ENCODE measurements at regions not wholly inside any gene's neighbourhood (a gene's known extent, or its start where the extent isn't known, plus 50 kb on each side); places are given as distances from the start of the nearest gene placed in this dataset.

DNA sequence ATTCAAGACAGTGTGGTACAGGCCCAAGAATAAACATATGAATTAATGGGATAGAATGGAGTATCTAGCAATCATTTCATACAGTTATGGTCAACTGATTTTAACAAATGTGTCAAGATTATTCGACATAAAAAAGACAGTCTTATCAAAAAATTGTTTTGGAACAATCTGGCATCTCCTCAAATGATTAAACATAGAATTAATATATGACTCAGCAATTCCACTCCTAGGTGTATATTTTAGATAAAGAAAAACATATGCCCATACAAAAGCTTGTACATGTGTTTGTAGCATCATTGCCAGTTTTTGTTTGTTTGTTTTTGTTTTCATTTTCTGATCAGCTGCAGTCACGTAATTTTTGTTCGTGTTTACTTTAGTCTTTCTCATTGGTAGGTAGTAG, 1188.3 kb downstream of the BRINP3 start:
- DNase-seq (ENCODE audit: low spot score): no peak
- no peak overlapping the region for H3K27ac ChIP-seq (ENCODE audit: poor library complexity, severe bottlenecking)
- ATAC-seq (ENCODE audit: low read depth): no peak
- no peaks in the 10 kb centered on the region for H3K36me3 ChIP-seq (ENCODE audit: low read depth)
- no peaks in the 10 kb centered on the region for H3K27me3 ChIP-seq (ENCODE audit: insufficient read depth, poor library complexity, severe bottlenecking)
- H3K4me3 ChIP-seq (ENCODE audit: severe bottlenecking): no peak overlapping the region
- TF ChIP-seq, protein P1, sequence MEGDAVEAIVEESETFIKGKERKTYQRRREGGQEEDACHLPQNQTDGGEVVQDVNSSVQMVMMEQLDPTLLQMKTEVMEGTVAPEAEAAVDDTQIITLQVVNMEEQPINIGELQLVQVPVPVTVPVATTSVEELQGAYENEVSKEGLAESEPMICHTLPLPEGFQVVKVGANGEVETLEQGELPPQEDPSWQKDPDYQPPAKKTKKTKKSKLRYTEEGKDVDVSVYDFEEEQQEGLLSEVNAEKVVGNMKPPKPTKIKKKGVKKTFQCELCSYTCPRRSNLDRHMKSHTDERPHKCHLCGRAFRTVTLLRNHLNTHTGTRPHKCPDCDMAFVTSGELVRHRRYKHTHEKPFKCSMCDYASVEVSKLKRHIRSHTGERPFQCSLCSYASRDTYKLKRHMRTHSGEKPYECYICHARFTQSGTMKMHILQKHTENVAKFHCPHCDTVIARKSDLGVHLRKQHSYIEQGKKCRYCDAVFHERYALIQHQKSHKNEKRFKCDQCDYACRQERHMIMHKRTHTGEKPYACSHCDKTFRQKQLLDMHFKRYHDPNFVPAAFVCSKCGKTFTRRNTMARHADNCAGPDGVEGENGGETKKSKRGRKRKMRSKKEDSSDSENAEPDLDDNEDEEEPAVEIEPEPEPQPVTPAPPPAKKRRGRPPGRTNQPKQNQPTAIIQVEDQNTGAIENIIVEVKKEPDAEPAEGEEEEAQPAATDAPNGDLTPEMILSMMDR (IDR thresholded peaks at IDR 0.05; ENCODE audit: poor library complexity, severe bottlenecking): no peak
- no peaks in the 10 kb centered on the region for H3K9me3 ChIP-seq (ENCODE audit: severe bottlenecking)
- no peaks in the 10 kb centered on the region for H3K4me1 ChIP-seq (ENCODE audit: insufficient read depth, poor library complexity, severe bottlenecking)

DNA sequence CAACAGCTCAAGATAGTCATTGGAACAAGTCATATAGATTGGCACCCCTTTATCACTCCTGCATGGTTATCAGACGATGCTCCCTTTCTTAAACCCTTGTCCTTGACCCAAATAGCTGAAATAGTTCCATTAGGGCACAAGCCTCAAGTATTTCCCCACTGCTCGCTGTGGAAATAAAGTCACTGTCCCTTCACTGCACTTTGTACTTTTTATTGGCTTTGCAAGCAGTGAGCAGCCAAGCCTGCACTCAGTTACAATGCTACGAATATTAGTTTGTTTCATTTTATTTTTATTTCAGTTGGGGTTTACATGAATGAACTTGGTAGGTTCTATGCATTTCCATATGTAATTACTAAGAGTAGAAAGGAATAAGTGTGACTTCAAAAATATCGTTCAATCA, 1176.4 kb downstream of the BRINP3 start:
- H3K36me3 ChIP-seq (ENCODE audit: low read depth): no peaks in the 10 kb centered on the region
- H3K9me3 ChIP-seq (ENCODE audit: severe bottlenecking): no peaks in the 10 kb centered on the region
- H3K27ac ChIP-seq (ENCODE audit: poor library complexity, severe bottlenecking): no peak overlapping the region
- H3K4me3 ChIP-seq (ENCODE audit: severe bottlenecking): no peak overlapping the region
- ATAC-seq (ENCODE audit: low read depth): no peak
- no peaks in the 10 kb centered on the region for H3K4me1 ChIP-seq (ENCODE audit: insufficient read depth, poor library complexity, severe bottlenecking)
- TF ChIP-seq, protein P1 (IDR thresholded peaks at IDR 0.05; ENCODE audit: poor library complexity, severe bottlenecking): no peak
- no peaks in the 10 kb centered on the region for H3K27me3 ChIP-seq (ENCODE audit: insufficient read depth, poor library complexity, severe bottlenecking)
- no peak for DNase-seq (ENCODE audit: low spot score)

DNA sequence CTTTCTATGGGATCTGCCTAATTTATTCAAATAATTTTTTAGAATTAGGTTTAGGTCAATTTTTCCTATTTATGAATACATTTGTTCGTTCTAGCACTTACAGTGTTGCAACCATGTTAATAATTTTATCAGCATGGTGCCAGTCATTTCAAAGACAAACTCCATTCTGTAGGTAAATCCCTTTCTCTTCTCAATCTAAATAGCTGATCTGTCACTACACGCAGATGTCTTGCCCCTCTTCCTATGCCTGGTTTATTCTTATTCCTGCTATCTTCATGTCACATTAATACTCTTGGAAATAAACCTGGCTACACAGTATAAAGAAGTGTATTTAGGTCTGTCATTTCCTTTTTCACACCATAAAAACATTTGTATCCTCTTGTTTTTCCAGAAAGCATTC, 1172.4 kb downstream of the BRINP3 start:
- no peaks in the 10 kb centered on the region for H3K36me3 ChIP-seq (ENCODE audit: low read depth)
- TF ChIP-seq, protein P1 (IDR thresholded peaks at IDR 0.05; ENCODE audit: poor library complexity, severe bottlenecking): no peak

DNA sequence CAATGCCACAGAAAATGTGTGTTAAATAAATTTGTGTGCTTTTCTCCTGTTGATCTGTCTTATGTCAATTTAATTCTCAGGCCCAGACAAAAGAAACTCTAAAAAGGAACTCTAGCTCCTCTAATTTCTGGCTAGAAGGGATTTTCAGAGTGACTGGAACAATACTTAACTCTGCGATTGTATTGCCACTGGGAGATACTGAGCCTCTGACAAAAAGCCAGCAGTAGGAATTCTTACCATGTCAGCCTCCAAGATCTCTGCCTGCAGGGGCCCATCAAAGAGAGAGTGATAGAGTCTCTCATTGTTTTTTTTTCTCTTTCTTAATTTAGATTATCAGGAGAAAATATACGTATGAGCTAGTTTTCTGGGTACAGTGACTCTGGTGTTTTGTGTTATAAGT, 1165.7 kb downstream of the BRINP3 start:
- H3K27me3 ChIP-seq (ENCODE audit: insufficient read depth, poor library complexity, severe bottlenecking): no peaks in the 10 kb centered on the region
- H3K4me3 ChIP-seq (ENCODE audit: severe bottlenecking): no peak overlapping the region
- no peaks in the 10 kb centered on the region for H3K36me3 ChIP-seq (ENCODE audit: low read depth)
- no peaks in the 10 kb centered on the region for H3K9me3 ChIP-seq (ENCODE audit: severe bottlenecking)
- H3K27ac ChIP-seq (ENCODE audit: poor library complexity, severe bottlenecking): no peak overlapping the region
- no peaks in the 10 kb centered on the region for H3K4me1 ChIP-seq (ENCODE audit: insufficient read depth, poor library complexity, severe bottlenecking)
- no peak for ATAC-seq (ENCODE audit: low read depth)
- TF ChIP-seq, protein P1 (IDR thresholded peaks at IDR 0.05; ENCODE audit: poor library complexity, severe bottlenecking): no peak
- no peak for DNase-seq (ENCODE audit: low spot score)

More for the DNA sequence above, 1172.4 kb downstream of the BRINP3 start:
- Histone ChIP-seq H3K27me3 (ENCODE audit: insufficient read depth, poor library complexity, severe bottlenecking) (no peaks in the 10 kb centered on the region), H3K27ac (ENCODE audit: poor library complexity, severe bottlenecking) (no peak overlapping the region), H3K4me3 (ENCODE audit: severe bottlenecking) (no peak overlapping the region), H3K9me3 (ENCODE audit: severe bottlenecking) (no peaks in the 10 kb centered on the region), H3K4me1 (ENCODE audit: insufficient read depth, poor library complexity, severe bottlenecking) (no peaks in the 10 kb centered on the region)
- no peak for ATAC-seq (ENCODE audit: low read depth)
- no peak for DNase-seq (ENCODE audit: low spot score)

DNA sequence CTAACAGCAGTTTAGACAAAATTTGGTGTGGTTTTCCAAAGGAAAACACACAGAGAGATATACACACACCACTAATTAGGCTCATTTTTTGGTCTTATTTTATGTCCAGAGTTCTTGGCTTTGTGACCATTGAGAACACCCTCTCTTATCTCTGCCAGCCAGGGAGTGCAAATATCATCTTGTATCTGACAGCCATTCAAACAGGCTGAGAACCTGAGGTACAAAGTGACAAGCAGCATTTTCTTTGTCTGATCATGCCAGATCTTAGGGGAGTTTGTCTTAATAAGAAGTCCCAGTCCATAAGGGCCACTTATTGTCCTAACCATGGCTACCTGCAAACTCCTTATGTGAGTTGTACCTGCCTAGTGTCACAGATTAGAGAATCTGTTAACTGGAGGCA, 1165.2 kb downstream of the BRINP3 start:
- Histone ChIP-seq H3K36me3 (ENCODE audit: low read depth) (no peaks in the 10 kb centered on the region), H3K27ac (ENCODE audit: poor library complexity, severe bottlenecking) (no peak overlapping the region), H3K4me1 (ENCODE audit: insufficient read depth, poor library complexity, severe bottlenecking) (no peaks in the 10 kb centered on the region), H3K4me3 (ENCODE audit: severe bottlenecking) (no peak overlapping the region), H3K27me3 (ENCODE audit: insufficient read depth, poor library complexity, severe bottlenecking) (no peaks in the 10 kb centered on the region), H3K9me3 (ENCODE audit: severe bottlenecking) (no peaks in the 10 kb centered on the region)
- no peak for ATAC-seq (ENCODE audit: low read depth)
- TF ChIP-seq, protein P1 (IDR thresholded peaks at IDR 0.05; ENCODE audit: poor library complexity, severe bottlenecking): no peak
- DNase-seq (ENCODE audit: low spot score): no peak
